ENCODE measurements at regions not wholly inside any gene's neighbourhood (a gene's known extent, or its start where the extent isn't known, plus 50 kb on each side); places are given as distances from the start of the nearest gene placed in this dataset.

DNA sequence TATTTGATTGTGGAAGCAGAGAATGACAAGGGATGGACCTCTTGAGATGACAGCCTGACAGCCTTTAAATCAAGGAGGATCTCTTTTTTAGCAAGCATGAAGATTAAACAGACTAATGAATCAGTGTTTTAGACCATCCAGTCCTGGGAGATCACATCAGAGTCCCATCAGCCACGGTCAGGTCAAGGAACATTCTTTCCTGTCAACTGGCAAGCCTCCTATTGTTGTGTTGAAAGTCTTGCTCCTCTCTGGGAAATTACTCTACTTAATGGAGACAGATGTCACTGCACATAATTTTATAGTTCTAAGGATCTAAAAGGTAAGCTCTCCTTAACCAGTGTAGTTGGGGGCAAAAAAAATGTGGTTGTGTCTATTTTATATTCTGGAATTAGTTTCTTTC is 469.0 kb downstream of the TMEM182 start:
- no peaks in the 10 kb centered on the region for H3K36me3 Mint-ChIP-seq (ENCODE audit: low read depth, unreplicated experiment)
- no peak for DNase-seq (ENCODE audit: low spot score)
- no peaks in the 10 kb centered on the region for H3K27me3 Mint-ChIP-seq (ENCODE audit: unreplicated experiment)
- H3K27ac Mint-ChIP-seq (ENCODE audit: unreplicated experiment) = no peak overlapping the region
- H3K4me3 Mint-ChIP-seq (ENCODE audit: unreplicated experiment) = no peak overlapping the region
- peaks cover 6% of the 10 kb centered on the region for H3K4me1 Mint-ChIP-seq (ENCODE audit: unreplicated experiment)
- no peaks in the 10 kb centered on the region for H3K9me3 Mint-ChIP-seq (ENCODE audit: unreplicated experiment)
- TF ChIP-seq, protein P1, sequence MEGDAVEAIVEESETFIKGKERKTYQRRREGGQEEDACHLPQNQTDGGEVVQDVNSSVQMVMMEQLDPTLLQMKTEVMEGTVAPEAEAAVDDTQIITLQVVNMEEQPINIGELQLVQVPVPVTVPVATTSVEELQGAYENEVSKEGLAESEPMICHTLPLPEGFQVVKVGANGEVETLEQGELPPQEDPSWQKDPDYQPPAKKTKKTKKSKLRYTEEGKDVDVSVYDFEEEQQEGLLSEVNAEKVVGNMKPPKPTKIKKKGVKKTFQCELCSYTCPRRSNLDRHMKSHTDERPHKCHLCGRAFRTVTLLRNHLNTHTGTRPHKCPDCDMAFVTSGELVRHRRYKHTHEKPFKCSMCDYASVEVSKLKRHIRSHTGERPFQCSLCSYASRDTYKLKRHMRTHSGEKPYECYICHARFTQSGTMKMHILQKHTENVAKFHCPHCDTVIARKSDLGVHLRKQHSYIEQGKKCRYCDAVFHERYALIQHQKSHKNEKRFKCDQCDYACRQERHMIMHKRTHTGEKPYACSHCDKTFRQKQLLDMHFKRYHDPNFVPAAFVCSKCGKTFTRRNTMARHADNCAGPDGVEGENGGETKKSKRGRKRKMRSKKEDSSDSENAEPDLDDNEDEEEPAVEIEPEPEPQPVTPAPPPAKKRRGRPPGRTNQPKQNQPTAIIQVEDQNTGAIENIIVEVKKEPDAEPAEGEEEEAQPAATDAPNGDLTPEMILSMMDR (IDR thresholded peaks at IDR 0.05; ENCODE audit: unreplicated experiment) = no peak

DNA sequence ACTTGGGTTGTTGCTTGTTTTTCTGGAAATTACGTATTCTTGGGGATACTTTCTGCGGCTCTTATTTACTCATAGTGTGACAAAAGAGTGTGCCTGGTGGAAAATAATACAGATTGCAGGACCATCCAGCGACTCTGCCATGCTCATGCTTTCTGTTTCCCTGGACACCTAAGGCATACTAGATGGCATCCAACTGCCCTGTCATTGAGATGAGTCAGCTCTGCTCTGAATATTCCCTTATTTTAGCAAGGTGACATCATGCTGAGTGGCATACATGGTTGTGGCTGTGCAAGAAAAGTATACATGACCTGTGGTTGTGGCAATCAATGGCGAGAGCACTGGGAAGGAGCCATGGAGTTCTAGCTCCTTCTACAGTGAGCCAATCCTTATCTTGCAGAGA is 471.0 kb downstream of the TMEM182 start:
- DNase-seq (ENCODE audit: low spot score) = no peak
- H3K36me3 Mint-ChIP-seq (ENCODE audit: low read depth, unreplicated experiment) = no peaks in the 10 kb centered on the region
- TF ChIP-seq, protein P1 (IDR thresholded peaks at IDR 0.05; ENCODE audit: unreplicated experiment) = no peak
- H3K4me1 Mint-ChIP-seq (ENCODE audit: unreplicated experiment) = peaks cover 9% of the 10 kb centered on the region
- H3K4me3 Mint-ChIP-seq (ENCODE audit: unreplicated experiment) = no peak overlapping the region
- no peak overlapping the region for H3K27ac Mint-ChIP-seq (ENCODE audit: unreplicated experiment)
- H3K9me3 Mint-ChIP-seq (ENCODE audit: unreplicated experiment) = no peaks in the 10 kb centered on the region
- H3K27me3 Mint-ChIP-seq (ENCODE audit: unreplicated experiment) = no peaks in the 10 kb centered on the region

DNA sequence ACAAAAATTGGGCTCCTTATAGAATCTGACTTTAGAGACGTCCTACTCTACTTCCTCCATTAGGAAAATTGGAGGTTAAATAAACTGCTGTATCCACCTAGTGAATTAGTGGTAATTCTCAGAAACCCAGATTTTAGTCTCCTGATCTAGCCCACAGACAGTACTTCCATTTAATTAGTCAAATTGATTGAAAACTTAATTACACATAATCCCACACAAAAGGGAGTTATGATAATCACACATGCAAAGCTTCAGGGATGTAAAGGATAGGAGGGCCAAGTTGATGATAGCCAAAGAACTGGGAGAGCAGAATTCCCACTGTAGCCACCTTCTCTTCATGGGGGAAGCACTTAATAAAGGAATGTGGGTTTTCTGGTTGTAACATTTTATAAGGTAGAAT is 471.9 kb downstream of the TMEM182 start:
- Mint-ChIP-seq H3K27me3 (ENCODE audit: unreplicated experiment) (no peaks in the 10 kb centered on the region), H3K36me3 (ENCODE audit: low read depth, unreplicated experiment) (no peaks in the 10 kb centered on the region), H3K9me3 (ENCODE audit: unreplicated experiment) (no peaks in the 10 kb centered on the region), H3K27ac (ENCODE audit: unreplicated experiment) (no peak overlapping the region), H3K4me3 (ENCODE audit: unreplicated experiment) (no peak overlapping the region), H3K4me1 (ENCODE audit: unreplicated experiment) (peaks cover 9% of the 10 kb centered on the region)
- TF ChIP-seq, protein P1 (IDR thresholded peaks at IDR 0.05; ENCODE audit: unreplicated experiment) = no peak
- no peak for DNase-seq (ENCODE audit: low spot score)

DNA sequence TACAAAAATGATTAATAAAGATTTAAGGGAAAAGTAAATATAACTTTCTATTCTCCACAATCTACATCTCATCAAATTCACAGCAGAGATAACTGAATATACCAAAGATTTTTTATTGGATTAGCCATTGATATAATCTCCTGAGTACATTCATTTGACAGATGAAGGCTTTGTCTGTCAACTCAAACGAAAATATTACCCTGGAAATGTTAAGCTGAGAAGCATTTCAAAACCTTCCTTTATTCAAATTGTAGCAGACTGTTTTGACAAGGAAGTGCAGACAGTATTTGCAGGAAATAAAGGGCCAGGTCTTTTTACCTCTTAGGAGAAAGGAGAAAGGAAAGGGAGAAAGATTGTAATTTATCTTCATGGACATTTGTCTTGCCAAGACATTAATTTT is 473.5 kb downstream of the TMEM182 start:
- no peak overlapping the region for H3K27ac Mint-ChIP-seq (ENCODE audit: unreplicated experiment)
- no peaks in the 10 kb centered on the region for H3K27me3 Mint-ChIP-seq (ENCODE audit: unreplicated experiment)
- no peaks in the 10 kb centered on the region for H3K9me3 Mint-ChIP-seq (ENCODE audit: unreplicated experiment)
- no peaks in the 10 kb centered on the region for H3K36me3 Mint-ChIP-seq (ENCODE audit: low read depth, unreplicated experiment)
- TF ChIP-seq, protein P1 (IDR thresholded peaks at IDR 0.05; ENCODE audit: unreplicated experiment) = no peak
- no peak overlapping the region for H3K4me3 Mint-ChIP-seq (ENCODE audit: unreplicated experiment)
- no peak for DNase-seq (ENCODE audit: low spot score)
- H3K4me1 Mint-ChIP-seq (ENCODE audit: unreplicated experiment) = peaks cover 9% of the 10 kb centered on the region

DNA sequence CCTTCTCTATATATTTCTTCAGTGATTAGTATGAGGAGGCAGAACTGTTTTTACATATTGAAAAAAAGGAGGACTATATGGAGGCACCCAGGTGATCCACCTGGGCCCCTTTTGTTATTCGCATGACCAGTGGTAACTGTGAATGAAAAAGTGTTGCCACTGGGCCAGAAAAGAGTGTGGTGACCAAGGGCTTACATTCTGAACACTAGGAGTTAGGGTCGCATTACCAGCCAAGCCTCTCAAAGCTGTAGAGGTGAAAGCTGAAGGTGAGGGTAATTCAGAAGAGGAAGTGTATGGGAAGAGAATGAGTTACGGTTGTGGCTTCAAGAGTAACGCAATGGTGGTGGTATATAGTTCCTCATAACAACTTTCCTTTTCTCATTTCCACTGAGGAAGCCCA is 487.6 kb downstream of the TMEM182 start:
- Mint-ChIP-seq H3K4me1 (ENCODE audit: unreplicated experiment) (no peaks in the 10 kb centered on the region), H3K4me3 (ENCODE audit: unreplicated experiment) (no peak overlapping the region), H3K9me3 (ENCODE audit: unreplicated experiment) (no peaks in the 10 kb centered on the region), H3K36me3 (ENCODE audit: low read depth, unreplicated experiment) (no peaks in the 10 kb centered on the region), H3K27me3 (ENCODE audit: unreplicated experiment) (peaks cover 2% of the 10 kb centered on the region), H3K27ac (ENCODE audit: unreplicated experiment) (no peak overlapping the region)
- no peak for DNase-seq (ENCODE audit: low spot score)
- TF ChIP-seq, protein P1 (IDR thresholded peaks at IDR 0.05; ENCODE audit: unreplicated experiment) = no peak
